ENCODE measurements at regions not wholly inside any gene's neighbourhood (a gene's known extent, or its start where the extent isn't known, plus 50 kb on each side); places are given as distances from the start of the nearest gene placed in this dataset.

GRCh38 chr6:43962458-43962857, 164.8 kb downstream of the MRPL14 start (continued):
- TF ChIP-seq RB1 (IDR thresholded peaks at IDR 0.05; ENCODE audit: low read depth) = no peak
- no peak for TF ChIP-seq EZH2 (IDR thresholded peaks at IDR 0.05; ENCODE audit: borderline replicate concordance, low read depth, low read length)
- no peak for TF ChIP-seq SIX5 (IDR thresholded peaks at IDR 0.05; ENCODE audit: borderline replicate concordance in 1 of 2, insufficient read depth in 1 of 2, low read depth in 1 of 2, low read length in 2 of 2)
- no peak for TF ChIP-seq ZSCAN32 (CRISPR knock-in tag; IDR thresholded peaks at IDR 0.05)
- no peak for TF ChIP-seq WHSC1 (IDR thresholded peaks at IDR 0.05; ENCODE audit: low read length)
- no peak for TF ChIP-seq ZBED1 (IDR thresholded peaks at IDR 0.05)
- no peak for TF ChIP-seq PKNOX1 (IDR thresholded peaks at IDR 0.05)
- TF ChIP-seq, protein P1, sequence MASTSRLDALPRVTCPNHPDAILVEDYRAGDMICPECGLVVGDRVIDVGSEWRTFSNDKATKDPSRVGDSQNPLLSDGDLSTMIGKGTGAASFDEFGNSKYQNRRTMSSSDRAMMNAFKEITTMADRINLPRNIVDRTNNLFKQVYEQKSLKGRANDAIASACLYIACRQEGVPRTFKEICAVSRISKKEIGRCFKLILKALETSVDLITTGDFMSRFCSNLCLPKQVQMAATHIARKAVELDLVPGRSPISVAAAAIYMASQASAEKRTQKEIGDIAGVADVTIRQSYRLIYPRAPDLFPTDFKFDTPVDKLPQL (IDR thresholded peaks at IDR 0.05; ENCODE audit: extremely low read depth, insufficient read length) = no peak
- TF ChIP-seq, protein P2, sequence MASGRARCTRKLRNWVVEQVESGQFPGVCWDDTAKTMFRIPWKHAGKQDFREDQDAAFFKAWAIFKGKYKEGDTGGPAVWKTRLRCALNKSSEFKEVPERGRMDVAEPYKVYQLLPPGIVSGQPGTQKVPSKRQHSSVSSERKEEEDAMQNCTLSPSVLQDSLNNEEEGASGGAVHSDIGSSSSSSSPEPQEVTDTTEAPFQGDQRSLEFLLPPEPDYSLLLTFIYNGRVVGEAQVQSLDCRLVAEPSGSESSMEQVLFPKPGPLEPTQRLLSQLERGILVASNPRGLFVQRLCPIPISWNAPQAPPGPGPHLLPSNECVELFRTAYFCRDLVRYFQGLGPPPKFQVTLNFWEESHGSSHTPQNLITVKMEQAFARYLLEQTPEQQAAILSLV (tag; IDR thresholded peaks at IDR 0.05) = no peak
- no peak for TF ChIP-seq NR4A1 (CRISPR knock-in tag; IDR thresholded peaks at IDR 0.05)
- TF ChIP-seq NR4A1 (tag; IDR thresholded peaks at IDR 0.05) = no peak
- TF ChIP-seq, protein P3, sequence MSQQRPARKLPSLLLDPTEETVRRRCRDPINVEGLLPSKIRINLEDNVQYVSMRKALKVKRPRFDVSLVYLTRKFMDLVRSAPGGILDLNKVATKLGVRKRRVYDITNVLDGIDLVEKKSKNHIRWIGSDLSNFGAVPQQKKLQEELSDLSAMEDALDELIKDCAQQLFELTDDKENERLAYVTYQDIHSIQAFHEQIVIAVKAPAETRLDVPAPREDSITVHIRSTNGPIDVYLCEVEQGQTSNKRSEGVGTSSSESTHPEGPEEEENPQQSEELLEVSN (IDR thresholded peaks at IDR 0.05; ENCODE audit: borderline replicate concordance in 1 of 2, extremely low read depth in 1 of 2, insufficient read depth in 1 of 2, insufficient read length in 1 of 2, low read depth in 1 of 2, low read length in 1 of 2, poor library complexity in 1 of 2, severe bottlenecking in 1 of 2) = peak in 1 of 2 experiments; percentile 25
- TF ChIP-seq SOX6 (IDR thresholded peaks at IDR 0.05) = no peak
- TF ChIP-seq, protein P4, sequence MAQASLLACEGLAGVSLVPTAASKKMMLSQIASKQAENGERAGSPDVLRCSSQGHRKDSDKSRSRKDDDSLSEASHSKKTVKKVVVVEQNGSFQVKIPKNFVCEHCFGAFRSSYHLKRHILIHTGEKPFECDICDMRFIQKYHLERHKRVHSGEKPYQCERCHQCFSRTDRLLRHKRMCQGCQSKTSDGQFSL (CRISPR knock-in tag; IDR thresholded peaks at IDR 0.05) = no peak
- TF ChIP-seq, protein P4 (tag; IDR thresholded peaks at IDR 0.05) = 0 out of 4 replicates have a peak, but pooled peaks of 1 of the 2 experiments have one; percentile 8
- TF ChIP-seq NFE2L1 (tag; IDR thresholded peaks at IDR 0.05; ENCODE audit: borderline replicate concordance, low read depth) = no peak
- TF ChIP-seq RNF2 (IDR thresholded peaks at IDR 0.05) = no peak
- no peak for TF ChIP-seq SIN3B (IDR thresholded peaks at IDR 0.05; ENCODE audit: low read depth)
- no peak for TF ChIP-seq PHF20 (IDR thresholded peaks at IDR 0.05; ENCODE audit: partially characterized antibody)
- TF ChIP-seq ATF3 (IDR thresholded peaks at IDR 0.05) = peak; percentile 84
- no peak for TF ChIP-seq ATF3 (CRISPR knock-in tag; conservative IDR thresholded peaks at IDR 0.05)
- TF ChIP-seq, protein P5, sequence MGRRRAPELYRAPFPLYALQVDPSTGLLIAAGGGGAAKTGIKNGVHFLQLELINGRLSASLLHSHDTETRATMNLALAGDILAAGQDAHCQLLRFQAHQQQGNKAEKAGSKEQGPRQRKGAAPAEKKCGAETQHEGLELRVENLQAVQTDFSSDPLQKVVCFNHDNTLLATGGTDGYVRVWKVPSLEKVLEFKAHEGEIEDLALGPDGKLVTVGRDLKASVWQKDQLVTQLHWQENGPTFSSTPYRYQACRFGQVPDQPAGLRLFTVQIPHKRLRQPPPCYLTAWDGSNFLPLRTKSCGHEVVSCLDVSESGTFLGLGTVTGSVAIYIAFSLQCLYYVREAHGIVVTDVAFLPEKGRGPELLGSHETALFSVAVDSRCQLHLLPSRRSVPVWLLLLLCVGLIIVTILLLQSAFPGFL (CRISPR knock-in tag; IDR thresholded peaks at IDR 0.05) = no peak

Data from K562 (cell line).